ENCODE measurements at regions not wholly inside any gene's neighbourhood (a gene's known extent, or its start where the extent isn't known, plus 50 kb on each side); places are given as distances from the start of the nearest gene placed in this dataset.

- TF ChIP-seq SP1 (IDR thresholded peaks at IDR 0.05) (no peak), FOXA1 (IDR thresholded peaks at IDR 0.05) (no peak), CTBP1 (IDR thresholded peaks at IDR 0.05; ENCODE audit: borderline replicate concordance) (no peak), TARDBP (IDR thresholded peaks at IDR 0.05) (no peak), ARNT (IDR thresholded peaks at IDR 0.05) (no peak)
Measured at GRCh38 chr14:51520087-51520486, 131.6 kb upstream of the FRMD6 start.

All from HEK293T (cell line).